Esophagus muscularis mucosa (tissue), 4 donors: ENCODE measurements at regions not wholly inside any gene's neighbourhood (a gene's known extent, or its start where the extent isn't known, plus 50 kb on each side); places are given as distances from the start of the nearest gene placed in this dataset.

Source experiments
- EP300 ChIP-seq: sonication (generic); formaldehyde crosslinking; IDR thresholded peaks from one replicate; pipeline ENCODE4 v1.6.1; 2017; ENCODE audit warnings: antibody characterized with exemption
- POLR2A ChIP-seq: fragments of 450-650 bp; IDR thresholded peaks from one replicate; pipeline ENCODE4 v1.6.1; 2017; ENCODE audit warnings: antibody characterized with exemption, moderate library complexity, mild to moderate bottlenecking, low read depth
- POLR2AphosphoS5 ChIP-seq, 2 donors: sonication (generic); formaldehyde crosslinking; IDR thresholded peaks; one replicate each; pipeline ENCODE4 v1.6.1; 2017; ENCODE audit warnings: antibody characterized with exemption in 2 of 2
- TF ChIP-seq, protein P1 (sequence below), 3 experiments: fragments of 200-600 bp in 2 of 3; fragments of 450-650 bp in 1 of 3; sonication (generic) in 2 of 3; IDR thresholded peaks; one replicate each; pipeline ENCODE4 v1.5.1; 2017 to 2019; ENCODE audit warnings: antibody characterized with exemption in 3 of 3, mild to moderate bottlenecking in 2 of 3, moderate library complexity in 1 of 3

GRCh38 chr20:60080401-60080800 lies 122.2 kb downstream of the CDH26 start:
- TF ChIP-seq, protein P1, sequence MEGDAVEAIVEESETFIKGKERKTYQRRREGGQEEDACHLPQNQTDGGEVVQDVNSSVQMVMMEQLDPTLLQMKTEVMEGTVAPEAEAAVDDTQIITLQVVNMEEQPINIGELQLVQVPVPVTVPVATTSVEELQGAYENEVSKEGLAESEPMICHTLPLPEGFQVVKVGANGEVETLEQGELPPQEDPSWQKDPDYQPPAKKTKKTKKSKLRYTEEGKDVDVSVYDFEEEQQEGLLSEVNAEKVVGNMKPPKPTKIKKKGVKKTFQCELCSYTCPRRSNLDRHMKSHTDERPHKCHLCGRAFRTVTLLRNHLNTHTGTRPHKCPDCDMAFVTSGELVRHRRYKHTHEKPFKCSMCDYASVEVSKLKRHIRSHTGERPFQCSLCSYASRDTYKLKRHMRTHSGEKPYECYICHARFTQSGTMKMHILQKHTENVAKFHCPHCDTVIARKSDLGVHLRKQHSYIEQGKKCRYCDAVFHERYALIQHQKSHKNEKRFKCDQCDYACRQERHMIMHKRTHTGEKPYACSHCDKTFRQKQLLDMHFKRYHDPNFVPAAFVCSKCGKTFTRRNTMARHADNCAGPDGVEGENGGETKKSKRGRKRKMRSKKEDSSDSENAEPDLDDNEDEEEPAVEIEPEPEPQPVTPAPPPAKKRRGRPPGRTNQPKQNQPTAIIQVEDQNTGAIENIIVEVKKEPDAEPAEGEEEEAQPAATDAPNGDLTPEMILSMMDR (IDR thresholded peaks at IDR 0.05) = no peak
- TF ChIP-seq POLR2A (no peak), POLR2AphosphoS5 (IDR thresholded peaks at IDR 0.05) (no peak), EP300 (no peak)
